Adrenal gland (tissue), 5 donors: ENCODE measurements at regions not wholly inside any gene's neighbourhood (a gene's known extent, or its start where the extent isn't known, plus 50 kb on each side); places are given as distances from the start of the nearest gene placed in this dataset.

ENCODE experiments used
- CTCF ChIP-seq, 6 experiments: fragments of 450-650 bp in 4 of 6; fragments of 200-600 bp in 2 of 6; sonication (generic) in 1 of 6; IDR thresholded peaks; 1 replicate in 5 of 6; 2 replicates in 1 of 6; pipeline versions ENCODE4 v1.5.1 to v1.8.0; 2016 to 2021; ENCODE audit warnings: antibody characterized with exemption in 6 of 6, mild to moderate bottlenecking in 2 of 6, moderate library complexity in 1 of 6
- POLR2A ChIP-seq, 2 donors: fragments of 450-650 bp; IDR thresholded peaks; one replicate each; pipeline ENCODE4 v1.6.1; 2017; ENCODE audit warnings: antibody characterized with exemption in 2 of 2, mild to moderate bottlenecking in 2 of 2, moderate library complexity in 1 of 2
- donor health status: DM: no; HTN: no; CAD: no.

- no peak for TF ChIP-seq CTCF (IDR thresholded peaks at IDR 0.05)
- TF ChIP-seq POLR2A (IDR thresholded peaks at IDR 0.05): no peak
These were observed 60.3 kb downstream of the UTRN start for GRCh38 chr6:144345451-144345850.
